Stimulated activated CD4-positive, alpha-beta T cell treated with anti-CD3 and anti-CD28 coated beads, TNF-alpha, amount 100 ng/mL, for 24 hours (primary cell): ENCODE measurements at regions not wholly inside any gene's neighbourhood (a gene's known extent, or its start where the extent isn't known, plus 50 kb on each side); places are given as distances from the start of the nearest gene placed in this dataset.
A peak's percentile ranks its signal among the peaks of the same experiment; 100 is the strongest.

ENCODE experiments used
- DNase-seq, 3 experiments: peaks; one replicate each; pipeline ENCODE4 v3.0.0-alpha.2; 2020; ENCODE audit warnings: low read depth in 3 of 3

DNA sequence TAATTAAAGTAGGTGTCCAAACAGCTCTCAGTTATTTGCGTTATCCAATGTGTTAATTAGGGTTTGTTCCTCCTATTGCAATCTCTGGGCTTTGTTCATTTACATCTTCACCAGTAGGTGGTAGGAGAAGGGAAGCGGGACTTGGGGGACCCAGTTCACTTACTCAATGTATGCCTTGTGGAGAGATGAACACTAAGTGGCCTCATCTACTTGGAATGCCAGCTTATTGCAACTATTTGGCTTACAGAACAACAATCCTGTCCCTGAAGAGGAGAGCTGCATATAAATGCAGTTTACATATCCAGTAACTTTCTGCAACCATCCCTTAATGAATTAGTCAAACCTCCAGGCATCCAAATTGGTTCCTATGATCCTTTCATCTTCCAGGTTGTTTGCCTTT lies 417.1 kb upstream of the CCDC196 start:
- no peak for DNase-seq

DNA sequence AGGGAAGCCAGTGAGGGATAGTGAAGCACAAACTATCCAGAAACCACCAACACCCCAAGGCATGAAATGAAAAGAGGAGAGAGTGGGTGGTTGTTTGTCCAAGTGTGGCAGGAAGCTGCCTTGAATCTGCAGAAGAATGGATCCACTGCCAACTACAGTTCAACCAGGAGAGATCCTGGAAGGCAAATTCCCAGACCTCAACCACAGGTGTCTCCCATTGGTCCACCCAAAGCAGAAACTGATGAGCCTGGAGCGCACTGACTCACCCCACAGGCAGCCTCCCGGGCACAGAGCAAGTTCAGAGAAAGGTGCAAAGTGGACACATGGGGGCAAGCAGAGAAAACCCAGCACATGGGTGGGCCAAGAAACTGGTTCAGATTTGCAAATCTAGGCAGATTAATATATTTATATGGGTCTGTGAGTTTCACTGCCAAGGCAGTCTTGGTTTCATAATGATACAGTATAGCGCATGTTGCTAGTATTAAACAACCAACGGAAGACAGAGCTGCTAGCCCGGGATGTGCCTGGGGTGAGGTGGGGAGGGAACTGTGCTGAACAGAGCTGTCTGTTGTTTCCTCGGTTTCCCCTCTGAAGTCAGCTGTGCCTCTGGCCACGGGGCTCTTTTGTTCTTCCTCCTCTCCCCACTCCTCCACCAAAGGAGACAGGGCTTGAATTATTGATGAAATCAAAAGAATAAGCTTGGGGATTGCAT lies 416.2 kb upstream of the CCDC196 start:
- DNase-seq = no peak

DNA sequence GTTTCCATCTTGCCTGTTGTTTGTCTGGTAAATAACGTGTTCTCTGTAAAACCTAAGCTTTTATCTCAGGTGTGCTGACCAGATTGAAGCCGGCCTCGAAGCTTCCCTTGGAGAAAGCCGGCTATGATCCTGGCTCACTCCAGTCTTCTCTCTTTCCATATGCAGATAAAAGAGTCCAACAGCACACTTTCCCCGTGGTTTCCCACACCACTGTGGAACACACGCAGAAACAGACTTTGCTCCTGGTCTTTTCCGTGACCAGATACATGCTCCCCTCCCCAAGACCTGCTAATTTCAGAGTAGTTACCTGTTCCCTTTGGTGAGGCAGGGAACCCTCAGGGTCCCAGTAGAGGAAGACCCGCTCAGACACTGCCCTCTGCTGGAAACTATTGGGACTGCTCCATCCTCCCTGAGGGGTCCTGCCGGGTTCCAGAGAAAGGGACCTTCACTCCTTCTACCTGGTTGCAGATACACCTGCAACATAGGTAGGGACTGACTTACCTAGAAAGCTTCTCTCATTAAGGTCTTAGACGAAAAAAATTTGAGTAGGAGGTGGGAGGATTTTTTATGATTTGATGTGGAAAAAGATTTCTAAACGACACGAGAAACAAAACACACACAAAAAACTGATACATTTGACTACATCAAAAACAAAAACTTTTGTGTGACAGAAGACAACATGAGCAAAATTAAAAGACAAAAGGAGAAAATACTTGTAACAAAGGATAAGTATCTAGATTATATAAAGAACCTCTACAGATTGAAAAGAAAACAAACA lies 415.4 kb upstream of the CCDC196 start:
- DNase-seq = peak; percentile 51 to 57 (median 51)

DNA sequence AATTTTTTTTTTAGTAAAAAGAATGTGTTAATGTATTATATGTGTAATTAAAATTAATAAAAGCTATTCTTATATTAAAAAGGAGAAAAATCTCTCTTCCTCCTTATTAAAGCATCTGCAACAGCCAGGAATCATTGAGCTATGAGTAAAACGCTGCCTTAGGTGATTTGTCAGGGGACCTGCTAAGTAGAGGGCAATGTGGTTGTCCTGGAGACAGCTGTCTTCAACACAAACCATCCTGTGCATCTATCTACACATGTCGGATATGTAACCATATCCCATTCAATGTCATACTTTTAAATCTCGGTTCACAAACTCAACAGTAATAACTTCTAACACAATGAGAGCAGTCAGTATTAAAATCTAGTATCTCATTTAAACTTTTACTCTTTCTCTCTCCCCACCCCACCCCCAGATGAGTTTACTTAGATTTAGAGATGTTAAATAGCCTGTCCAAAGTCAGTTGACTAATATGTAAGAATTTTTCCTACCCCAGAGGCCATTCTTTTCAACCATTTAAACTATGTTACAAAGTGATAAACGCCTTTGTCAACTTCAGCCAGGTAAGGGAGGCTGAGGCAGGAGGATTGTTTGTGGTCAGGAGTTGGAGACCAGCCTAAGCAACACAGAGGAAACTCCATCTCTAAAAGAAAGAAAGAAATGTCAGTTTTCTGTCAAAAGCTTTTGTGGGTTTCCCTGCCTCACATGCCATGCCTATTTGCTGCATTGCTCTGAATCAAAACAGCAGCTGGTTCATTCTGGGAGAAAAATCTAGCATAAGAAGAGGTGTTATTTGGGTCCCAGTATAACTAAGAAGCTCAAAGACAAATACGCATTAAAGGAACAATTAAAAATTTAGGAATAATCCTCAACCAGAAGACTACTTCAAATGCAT lies 413.7 kb upstream of the CCDC196 start:
- DNase-seq = no peak

DNA sequence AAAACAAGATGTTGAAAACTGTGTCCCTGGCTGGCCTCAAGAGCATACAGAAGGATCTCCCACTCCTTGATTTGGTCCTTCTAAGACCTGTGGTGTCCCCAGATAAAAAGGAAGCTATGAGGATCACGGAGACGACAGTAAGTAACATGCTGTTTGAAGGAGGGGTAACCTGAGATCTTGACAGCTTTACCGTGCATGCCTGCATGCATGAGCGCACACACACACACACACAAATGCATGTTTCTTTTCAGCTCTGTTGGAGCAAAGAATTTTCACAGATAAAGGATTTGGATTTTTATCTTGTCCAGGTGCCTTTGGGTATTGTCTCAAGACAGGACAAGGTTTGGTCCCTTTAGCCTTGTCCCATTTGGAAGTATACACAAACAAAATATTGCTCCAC lies 411.6 kb upstream of the CCDC196 start:
- DNase-seq = no peak

DNA sequence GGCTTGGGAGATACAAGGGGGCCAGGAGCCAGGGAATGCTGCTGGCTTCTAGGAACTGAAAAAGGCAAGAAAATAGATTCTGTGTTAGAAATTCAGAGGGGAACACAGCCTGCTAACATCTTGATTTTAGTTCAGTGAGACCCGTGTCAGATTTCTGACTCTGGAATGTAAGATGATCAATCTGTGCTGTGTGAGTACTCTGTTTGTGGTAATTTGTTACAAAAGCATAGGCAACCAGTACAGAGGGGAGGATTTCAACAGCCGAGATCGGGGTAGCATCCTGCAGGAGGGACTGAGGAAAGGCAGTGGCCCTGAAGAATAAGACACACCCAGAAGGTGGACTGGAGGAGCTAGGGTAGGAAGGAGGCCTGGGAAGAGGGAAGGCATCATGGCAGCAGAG lies 410.0 kb upstream of the CCDC196 start:
- DNase-seq = no peak

DNA sequence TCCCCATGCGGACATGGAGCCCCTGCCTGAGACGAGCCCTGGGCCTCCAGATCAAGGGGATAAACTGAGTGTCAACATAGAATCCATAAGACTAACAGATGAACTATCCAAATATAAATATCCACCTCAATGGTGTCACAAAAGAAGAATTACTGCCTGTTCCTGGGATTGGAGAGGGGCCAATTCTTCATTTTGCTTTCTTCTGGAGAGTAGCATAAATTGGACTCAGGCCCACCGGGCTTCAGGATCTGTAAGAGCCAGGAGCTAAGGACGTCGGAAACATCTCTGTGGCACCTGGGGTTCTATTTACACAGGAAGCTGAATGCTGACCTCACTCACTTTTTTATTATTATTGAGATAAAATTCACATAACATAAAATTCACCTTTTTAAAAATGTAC lies 408.2 kb upstream of the CCDC196 start:
- no peak for DNase-seq

DNA sequence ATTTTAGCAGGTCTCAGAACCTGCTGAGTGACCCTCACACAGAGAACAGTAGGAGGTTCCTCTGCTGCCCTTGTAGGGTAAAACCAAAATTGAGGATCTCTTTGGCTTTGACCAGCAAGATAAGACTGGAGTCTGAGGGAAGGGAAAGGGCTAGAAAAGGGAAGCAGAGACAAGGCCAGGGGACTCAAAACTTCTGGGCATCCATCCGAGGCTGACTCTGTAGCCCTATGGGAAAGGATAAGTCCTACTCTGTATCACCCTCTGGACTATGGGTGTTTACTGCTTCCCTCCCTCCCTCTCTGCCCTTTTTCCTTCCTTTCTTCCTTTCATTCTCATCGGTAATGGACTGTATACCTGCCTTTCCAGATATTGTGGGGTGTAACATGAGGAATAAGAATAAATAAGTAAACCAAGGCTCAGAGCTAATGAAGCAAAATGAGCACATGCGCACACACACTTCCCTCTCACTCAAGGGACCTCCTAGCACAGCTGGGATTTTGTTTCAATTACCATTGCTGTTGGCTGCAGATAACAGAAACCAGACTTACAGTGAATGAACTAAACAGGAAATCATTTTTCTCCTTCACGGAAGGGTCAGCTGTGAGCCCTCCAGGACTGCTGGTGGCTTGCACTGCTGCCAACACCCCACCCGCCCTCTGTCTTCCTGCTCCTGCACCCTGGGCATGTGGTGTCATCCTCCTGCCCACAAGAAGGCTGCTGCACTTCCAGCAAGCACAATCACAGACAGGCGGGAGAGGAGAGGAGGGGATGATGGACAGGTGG lies 404.4 kb upstream of the CCDC196 start:
- no peak for DNase-seq

DNA sequence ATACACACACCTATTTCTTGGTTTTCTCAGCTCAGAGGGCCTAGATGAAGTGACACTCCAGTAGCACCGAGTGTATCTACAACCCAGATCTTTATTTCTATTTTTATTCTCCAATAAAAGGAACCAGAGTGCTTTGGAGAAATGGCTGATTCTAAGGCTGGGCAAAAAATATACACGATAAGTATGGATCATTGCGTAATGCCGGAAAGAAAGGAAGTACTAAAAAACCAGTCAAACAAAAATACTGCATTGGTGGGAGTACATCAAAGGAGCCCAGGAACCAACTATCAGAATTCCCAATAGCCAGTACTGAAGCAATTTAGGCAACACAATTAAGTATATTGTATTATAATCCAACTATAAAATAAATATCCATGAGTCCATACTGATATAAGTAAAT lies 400.9 kb upstream of the CCDC196 start:
- no peak for DNase-seq

DNA sequence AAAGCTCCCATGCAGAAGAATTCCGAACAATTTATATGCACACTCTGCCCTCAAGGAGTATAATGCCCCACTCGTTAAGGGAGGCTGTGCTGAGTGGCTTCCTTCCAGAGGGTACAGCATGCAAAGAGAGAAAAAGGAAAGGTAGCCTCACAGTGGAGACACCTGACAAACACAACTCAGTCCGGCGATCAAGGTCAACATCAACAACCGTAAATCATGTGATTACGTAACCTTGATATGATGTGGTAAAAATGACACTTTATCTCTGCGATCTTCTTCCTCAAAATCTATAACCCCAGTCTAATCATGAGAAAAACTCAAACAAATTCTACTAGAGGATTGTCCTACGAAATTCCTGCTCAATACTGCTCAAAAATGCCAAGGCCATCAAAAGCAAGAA lies 400.5 kb upstream of the CCDC196 start:
- no peak for DNase-seq

DNA sequence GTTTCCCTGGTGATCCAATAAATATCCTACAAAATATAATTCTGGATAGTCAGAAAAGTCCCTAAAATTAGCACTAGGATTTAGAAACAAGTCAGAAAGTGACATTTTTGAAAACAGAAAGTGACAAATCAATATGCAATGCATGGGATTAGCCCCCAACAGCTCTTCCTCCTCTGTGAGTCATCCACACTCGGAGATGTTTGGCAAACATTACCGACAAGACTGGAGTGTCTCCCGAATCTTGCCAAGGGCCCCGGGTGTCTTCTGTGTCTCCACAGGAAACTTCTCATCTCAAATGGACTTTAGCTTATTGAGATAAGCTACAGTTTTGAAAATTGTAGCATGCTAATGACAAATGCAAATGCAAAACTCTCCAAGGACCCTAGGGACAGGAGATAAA lies 398.9 kb upstream of the CCDC196 start:
- DNase-seq = no peak

DNA sequence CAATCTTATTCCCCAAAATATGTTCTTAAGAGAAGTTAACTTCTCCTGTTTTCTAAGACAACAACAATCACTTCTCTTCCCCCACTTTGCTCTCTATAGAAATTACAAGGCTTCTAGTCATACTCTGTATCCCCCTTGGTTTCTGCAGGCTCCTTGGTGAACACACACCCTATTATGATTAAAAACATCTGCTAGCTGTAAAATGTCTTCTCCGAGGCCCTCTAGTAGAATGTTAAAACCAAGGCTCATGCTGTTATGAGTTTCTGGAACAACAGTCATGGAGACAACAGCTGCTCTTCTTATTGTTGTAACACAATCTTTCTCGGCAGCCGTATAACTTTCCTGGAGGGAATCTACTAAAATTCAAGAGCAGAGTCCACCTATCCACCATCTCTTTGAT lies 397.5 kb upstream of the CCDC196 start:
- DNase-seq = no peak

DNA sequence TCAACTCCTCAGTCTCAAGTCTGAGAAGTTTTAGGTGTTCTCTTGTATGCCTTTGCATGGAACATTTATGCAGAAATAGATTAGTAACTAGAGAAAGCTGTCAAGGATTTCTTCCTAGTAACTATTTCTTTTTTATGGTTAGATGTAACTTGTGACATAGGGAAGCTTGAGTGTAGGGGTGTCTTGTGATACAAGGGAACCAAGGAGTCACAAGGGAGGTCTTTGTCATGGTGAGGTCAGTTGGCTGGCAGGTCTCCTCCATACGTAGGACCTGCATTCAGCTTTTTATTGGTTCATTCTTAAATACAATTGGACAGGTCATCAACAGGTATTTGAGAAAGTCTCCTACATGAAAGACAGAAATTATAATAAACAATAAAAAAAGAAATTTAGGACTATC lies 394.0 kb upstream of the CCDC196 start:
- no peak for DNase-seq

DNA sequence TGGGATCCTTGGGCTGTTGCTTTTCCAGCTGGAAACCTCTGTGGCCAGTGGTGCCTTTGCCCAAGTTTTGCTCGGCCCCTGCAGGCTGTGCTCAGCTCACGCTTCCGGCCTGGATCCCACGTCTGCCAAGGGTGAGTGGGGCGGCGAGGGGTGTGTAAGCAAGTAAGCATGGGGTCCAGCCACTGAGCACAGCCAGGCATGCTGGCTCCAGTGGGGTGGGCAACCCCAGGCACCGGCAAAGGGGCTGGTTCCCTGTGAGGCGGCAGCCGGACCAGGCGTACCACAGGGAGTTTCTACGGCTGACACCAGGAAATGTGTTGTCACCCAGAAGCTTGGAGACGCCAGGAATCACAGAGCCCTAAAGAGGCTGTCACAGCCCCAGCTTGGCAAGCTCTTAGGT lies 393.4 kb upstream of the CCDC196 start:
- DNase-seq = no peak

DNA sequence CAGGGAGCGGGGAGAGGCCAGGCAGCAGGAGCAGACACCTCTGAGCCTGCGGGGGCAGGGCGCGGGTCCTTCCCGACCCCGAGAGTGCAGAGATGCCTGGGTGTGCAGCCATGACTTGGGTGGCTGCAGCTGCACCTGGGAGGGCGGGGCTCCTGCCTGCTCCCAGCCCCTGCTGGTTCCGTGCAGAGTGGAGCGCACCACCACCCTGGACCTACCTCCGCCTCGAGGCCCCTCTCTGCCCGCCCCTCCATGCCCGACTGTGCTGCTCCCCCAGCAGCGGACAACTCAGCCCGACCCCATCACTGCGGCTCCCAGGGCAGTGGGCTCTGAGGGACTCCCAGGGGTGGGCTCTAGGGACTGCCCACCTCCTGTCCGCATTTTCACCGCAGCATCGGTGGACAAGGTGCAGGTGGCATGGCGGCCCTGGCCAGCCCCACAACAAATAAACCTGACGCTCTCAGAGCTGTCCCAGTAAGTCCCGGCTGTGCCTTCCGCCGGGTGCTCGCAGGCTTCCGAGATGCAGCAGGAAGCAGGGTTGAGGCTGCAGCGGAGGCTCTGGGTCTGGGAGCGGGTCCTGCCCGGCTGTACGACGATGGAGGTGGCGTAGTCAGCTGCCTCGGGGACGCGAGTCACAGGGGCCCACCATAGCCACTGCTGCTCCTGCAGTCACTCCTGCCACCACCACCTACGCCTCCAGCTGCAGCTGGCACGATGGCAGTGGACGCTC lies 392.0 kb upstream of the CCDC196 start:
- no peak for DNase-seq

DNA sequence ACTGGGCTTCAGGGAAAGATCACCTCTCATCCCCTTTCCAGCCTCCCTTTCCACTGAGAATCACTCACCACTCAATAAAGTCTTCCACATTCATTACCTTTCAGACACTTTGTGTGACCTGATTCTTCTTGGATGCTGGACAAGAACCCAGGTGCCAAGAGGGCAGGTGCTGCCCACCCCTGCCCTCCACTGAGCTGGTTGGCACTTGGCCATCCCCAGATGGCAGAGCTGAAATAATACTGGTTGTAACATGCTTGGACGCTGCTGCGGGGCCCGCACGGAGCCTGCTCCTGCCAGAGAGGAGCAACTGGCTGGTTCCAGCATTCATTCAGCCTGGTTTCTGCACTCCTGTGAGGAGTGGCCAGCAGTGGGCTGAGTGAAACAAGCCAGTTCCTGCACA lies 386.7 kb upstream of the CCDC196 start:
- DNase-seq = no peak

DNA sequence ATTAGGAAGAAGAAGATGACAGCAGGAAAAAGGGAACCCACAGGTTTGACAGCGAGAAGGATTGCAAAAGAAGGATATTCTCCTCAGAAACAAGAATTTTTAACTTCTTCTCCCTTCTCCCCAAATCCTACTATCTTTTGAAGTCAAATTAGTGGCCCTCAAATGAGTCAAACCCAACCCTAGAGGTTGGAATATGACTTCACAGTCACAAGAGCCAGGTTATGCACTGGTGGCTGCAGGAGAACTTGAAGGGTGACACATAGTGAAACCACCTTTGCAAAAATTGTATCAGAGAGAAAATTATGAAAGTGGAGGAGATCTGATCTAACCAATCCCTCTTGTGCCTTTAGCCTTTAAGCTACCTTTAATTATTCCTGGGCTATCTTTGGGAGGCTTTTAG lies 386.2 kb upstream of the CCDC196 start:
- DNase-seq = no peak

DNA sequence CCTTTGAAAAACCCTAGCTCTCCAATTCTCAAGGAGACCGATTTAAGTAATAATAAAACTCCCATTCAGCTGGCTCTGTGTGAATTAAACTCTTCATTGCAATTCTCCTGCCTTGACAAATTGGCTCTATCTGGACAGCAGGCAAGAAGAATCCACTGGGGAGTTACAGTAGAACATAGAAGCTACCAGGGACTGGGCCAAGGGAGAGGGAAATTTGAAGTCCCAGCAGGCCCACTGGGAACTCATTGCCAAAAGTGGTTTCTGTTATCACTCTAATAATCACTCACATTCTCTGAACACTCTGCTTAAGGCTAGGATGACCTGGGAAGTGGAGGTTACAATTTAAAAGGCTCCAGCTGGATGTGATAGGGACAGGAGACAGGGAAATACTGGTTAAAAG lies 384.5 kb upstream of the CCDC196 start:
- DNase-seq = no peak

DNA sequence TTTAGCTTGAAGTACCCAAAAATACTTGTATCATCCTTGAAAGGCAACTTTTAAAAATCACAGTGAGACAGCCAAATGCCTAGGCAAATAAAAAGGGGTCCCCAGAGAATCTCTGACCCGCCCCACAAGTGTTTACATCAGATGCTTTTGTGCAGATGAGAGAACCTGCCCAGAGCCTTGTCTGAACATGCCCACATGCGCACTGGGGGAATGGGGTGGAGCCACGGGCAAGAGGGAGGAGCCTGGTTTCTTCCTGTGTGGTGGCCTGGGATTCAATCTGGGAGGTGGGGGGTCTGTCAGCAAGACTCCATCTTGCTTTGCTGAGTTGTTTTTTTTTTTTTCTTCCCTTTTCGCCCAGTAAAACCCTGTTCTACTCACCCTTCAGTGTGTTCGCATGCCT lies 381.7 kb upstream of the CCDC196 start:
- DNase-seq = no peak

DNA sequence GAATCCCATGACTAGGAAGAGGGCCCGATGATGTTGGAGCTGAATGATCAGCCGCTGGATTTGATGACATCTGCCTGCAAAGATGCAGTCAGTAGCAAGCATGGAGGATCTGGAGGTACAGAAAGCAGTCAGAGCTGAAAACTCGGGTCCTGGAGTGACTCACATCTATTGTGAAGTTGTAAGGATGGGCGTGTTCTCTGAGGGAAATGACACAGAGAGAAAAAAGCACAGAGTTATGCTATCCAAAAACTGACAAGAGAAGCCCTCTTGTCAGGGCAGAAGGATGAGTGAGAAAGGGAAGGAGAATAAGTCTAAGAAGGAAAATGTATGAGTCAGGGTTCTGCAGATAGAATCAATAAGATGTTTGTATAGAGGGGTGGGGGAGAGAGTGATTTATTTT lies 380.4 kb upstream of the CCDC196 start:
- no peak for DNase-seq

DNA sequence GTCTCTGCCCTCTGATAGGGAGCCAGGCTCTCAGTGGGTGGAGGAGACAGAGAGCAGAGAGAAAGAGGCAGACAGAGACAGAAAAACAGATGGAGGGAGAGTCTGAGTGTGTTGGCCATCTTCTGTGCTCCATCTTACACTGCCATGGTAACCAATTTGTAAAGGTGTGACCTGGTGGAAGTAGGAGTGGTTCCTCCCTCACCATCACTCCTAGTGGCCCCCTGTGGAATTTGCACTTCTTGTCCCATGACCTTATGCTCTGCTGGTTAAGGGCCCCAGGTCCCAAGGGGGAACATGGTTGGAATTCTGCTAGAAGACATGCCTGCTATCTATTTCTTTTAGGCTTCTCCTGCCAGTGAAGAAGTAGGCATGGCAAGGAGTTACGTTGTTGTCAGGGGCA lies 376.7 kb upstream of the CCDC196 start:
- no peak for DNase-seq
